Choroid plexus epithelial cell (primary cell): ENCODE measurements at regions not wholly inside any gene's neighbourhood (a gene's known extent, or its start where the extent isn't known, plus 50 kb on each side); places are given as distances from the start of the nearest gene placed in this dataset.

ENCODE experiments used
- DNase-seq: peaks from one replicate; pipeline ENCODE4 v3.0.0-alpha.2; 2010; ENCODE audit warnings: low read depth
- H3K4me3 ChIP-seq: 2 replicates; pipeline ENCODE4 v1.5.1; 2011; ENCODE audit warnings: low read depth, mild to moderate bottlenecking, control low read depth, low read length, moderate library complexity
- TF ChIP-seq, protein P1 (sequence below): conservative IDR thresholded peaks from 2 replicates; pipeline ENCODE4 v1.5.1; 2011; ENCODE audit warnings: low read depth, mild to moderate bottlenecking, control low read depth, inconsistent platforms, low read length, moderate library complexity

DNA sequence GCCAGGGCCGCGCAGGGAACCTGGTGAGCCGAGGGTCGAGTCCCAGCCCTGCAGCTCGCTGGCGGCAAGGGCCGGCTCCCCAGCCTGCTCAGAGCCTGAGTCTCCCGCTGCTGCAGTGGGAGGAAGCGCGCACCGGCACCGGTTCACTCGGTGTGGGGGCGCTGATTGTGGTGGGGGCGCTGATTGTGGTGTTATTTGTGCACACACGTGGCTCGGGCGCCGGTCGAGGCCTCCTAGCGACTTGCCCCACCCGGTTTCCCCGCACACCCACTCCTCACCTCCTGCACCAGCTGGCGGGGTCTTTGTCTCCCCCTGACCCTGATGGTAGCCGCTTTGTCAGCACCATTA is 266.7 kb downstream of the NSG2 start:
- no peak for DNase-seq
- TF ChIP-seq, protein P1, sequence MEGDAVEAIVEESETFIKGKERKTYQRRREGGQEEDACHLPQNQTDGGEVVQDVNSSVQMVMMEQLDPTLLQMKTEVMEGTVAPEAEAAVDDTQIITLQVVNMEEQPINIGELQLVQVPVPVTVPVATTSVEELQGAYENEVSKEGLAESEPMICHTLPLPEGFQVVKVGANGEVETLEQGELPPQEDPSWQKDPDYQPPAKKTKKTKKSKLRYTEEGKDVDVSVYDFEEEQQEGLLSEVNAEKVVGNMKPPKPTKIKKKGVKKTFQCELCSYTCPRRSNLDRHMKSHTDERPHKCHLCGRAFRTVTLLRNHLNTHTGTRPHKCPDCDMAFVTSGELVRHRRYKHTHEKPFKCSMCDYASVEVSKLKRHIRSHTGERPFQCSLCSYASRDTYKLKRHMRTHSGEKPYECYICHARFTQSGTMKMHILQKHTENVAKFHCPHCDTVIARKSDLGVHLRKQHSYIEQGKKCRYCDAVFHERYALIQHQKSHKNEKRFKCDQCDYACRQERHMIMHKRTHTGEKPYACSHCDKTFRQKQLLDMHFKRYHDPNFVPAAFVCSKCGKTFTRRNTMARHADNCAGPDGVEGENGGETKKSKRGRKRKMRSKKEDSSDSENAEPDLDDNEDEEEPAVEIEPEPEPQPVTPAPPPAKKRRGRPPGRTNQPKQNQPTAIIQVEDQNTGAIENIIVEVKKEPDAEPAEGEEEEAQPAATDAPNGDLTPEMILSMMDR: no peak
- peak overlapping the region; percentile 21 for H3K4me3 ChIP-seq

DNA sequence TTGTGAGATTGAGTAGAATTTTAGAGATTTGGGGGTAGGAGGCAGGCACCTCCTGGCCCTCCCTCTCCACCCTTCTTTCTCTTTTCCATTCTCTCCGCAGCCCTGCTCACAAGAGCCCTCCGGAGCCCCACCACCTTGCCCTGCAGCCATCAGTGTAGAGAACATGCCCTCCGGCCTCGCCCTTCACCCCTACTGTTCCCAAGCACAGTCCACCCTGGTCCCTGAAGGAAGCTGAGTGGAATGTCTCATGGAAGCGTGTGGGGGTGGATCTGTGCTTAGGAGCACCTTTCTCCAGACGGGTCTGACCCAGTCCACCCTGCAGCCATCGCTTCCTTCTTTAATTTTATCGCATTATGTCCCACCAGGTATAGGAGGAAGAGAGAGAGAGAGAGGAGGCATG is 267.1 kb downstream of the NSG2 start:
- TF ChIP-seq, protein P1: no peak
- no peak overlapping the region for H3K4me3 ChIP-seq
- no peak for DNase-seq

DNA sequence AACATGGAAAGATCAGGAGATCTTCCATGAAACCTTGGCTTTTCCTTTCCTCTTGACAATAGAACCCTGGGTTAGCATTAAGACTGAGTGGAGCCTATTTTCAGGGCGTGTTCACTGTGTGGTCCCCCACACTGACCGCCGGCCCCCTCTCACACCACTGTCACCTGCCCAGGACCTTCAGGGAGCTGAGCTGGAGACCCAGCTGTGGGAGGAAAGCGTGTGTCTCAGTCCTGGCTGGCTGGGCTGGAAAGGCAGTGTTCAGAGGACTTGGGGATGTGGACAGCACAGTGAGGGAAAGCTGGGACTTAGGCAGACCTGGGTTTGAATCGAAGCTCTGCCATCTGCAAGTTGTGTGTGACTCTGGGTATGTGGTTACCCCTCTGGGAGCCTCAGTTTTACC is 268.1 kb downstream of the NSG2 start:
- H3K4me3 ChIP-seq: no peak overlapping the region
- no peak for DNase-seq
- TF ChIP-seq, protein P1: no peak

DNA sequence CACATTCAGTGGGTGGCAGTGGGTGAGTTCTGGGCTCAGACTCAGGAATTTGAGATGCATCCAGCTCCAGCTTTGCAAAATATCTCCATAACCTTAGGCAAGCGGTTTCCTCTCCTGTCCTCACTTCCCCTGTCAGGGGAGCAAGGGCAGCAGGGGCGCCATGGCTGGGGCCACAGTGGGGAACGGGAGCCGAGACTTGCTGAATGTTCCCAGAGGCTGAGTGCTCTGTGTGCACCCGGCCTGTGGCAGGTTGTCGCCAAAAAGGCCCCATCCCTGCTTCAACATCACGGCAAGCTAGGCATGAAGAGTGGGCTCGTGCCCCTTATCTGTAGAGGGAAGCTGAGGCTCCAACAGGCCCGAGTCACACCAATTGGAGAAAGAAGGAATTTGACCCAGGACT is 268.8 kb downstream of the NSG2 start:
- TF ChIP-seq, protein P1: no peak

DNA sequence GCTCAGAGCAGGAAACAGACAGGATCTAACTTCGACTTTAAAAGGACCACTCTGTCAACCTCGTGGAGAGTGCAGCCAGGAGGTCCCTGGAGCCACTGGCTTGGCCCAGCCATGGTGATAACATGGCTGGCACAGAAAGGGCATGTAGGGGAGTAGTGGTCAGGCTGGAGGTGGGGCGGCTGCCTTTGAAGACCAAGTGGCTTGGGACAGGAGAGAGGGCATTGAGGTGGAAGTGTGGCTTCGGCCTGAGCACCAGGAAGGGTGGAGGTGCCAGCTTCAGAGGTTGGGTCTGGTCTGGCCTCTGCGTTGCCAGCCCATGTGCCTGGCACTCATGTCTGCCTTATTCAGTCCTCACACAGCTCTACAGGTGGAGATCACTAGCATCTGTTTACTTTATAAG is 270.0 kb downstream of the NSG2 start:
- H3K4me3 ChIP-seq: no peak overlapping the region
- no peak for DNase-seq

More for the DNA sequence above, 268.8 kb downstream of the NSG2 start:
- DNase-seq: no peak
- H3K4me3 ChIP-seq: no peak overlapping the region

DNA sequence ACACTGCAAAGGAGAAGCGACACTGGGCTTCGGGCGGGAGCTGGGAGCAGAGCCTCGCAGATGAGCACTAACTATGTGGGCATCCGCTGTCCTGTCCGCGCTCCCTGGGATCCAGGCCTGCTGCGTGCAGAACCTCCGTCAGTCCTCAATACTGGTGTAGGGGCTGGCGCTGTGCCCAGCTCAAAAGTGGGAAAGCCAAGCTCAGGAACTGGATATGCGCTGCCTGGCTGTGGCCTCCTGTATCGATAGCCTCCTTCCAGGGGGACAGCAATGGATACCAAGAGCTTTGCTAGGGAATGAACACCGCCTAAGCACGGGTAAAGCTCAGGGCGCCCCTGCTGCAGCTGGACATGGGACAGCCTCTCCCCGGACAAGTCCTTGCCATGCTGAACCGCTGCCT is 270.4 kb downstream of the NSG2 start:
- H3K4me3 ChIP-seq: no peak overlapping the region
- DNase-seq: no peak
- TF ChIP-seq, protein P1: no peak

More for the DNA sequence above, 270.0 kb downstream of the NSG2 start:
- TF ChIP-seq, protein P1: no peak

DNA sequence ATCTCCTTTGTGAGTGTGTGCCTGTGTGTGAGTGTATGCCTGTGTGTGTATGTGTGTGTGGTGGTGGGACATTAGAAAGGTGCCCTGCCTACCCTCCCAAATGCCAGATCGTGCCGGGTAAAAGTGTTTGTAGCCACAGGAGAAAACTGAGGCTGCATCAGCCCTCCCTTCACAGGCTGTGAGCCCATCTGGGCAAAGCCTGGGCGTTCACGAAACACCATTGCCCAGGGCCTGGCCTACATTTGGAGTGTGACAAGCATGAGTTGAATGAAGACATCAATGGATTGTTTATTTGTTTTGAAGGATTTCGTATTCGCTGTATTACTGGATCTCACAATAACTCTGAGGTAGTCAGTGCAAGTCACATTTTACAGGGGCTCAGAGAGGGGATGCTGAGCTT is 270.8 kb downstream of the NSG2 start:
- no peak overlapping the region for H3K4me3 ChIP-seq
- no peak for DNase-seq
- TF ChIP-seq, protein P1: no peak
